Smooth muscle cell (in vitro differentiated cells): ENCODE measurements at regions not wholly inside any gene's neighbourhood (a gene's known extent, or its start where the extent isn't known, plus 50 kb on each side); places are given as distances from the start of the nearest gene placed in this dataset.

Source experiments
- DNase-seq: peaks from one replicate; lab custom pipeline; 2025; ENCODE audit not compliant: unreplicated experiment; lab: John Stamatoyannopoulos, UW
- H2AFZ ChIP-seq: fragments of 200-600 bp; sonication (generic); 2 replicates; pipeline ENCODE4 v1.6.0; 2016; ENCODE audit warnings: antibody characterized with exemption, low read depth, mild to moderate bottlenecking
- H3F3A ChIP-seq: fragments of 200-600 bp; sonication (generic); 2 replicates; pipeline ENCODE4 v1.6.0; 2017; ENCODE audit warnings: antibody characterized with exemption, low read depth
- H3K27ac ChIP-seq: fragments of 200-600 bp; sonication (generic); 2 replicates; pipeline ENCODE4 v1.5.1; 2016; ENCODE audit warnings: low read depth, mild to moderate bottlenecking
- H3K27me3 ChIP-seq: fragments of 200-600 bp; sonication (generic); 2 replicates; pipeline ENCODE4 v1.6.1; 2016; ENCODE audit warnings: low read depth, mild to moderate bottlenecking
- H3K36me3 ChIP-seq: fragments of 200-600 bp; sonication (generic); 2 replicates; pipeline ENCODE4 v1.5.1; 2016; ENCODE audit warnings: low read depth
- H3K4me1 ChIP-seq: fragments of 200-600 bp; sonication (generic); 2 replicates; pipeline ENCODE4 v1.5.1; 2016; ENCODE audit warnings: low read depth
- H3K4me2 ChIP-seq: fragments of 200-600 bp; sonication (generic); 2 replicates; pipeline ENCODE4 v1.6.0; 2016; ENCODE audit warnings: mild to moderate bottlenecking
- H3K4me3 ChIP-seq: fragments of 200-600 bp; sonication (generic); 2 replicates; pipeline ENCODE4 v1.5.1; 2016; ENCODE audit warnings: mild to moderate bottlenecking
- H3K79me2 ChIP-seq: fragments of 200-600 bp; sonication (generic); 2 replicates; pipeline ENCODE4 v1.6.0; 2016; ENCODE audit warnings: low read depth, mild to moderate bottlenecking
- H3K9ac ChIP-seq: fragments of 200-600 bp; sonication (generic); 2 replicates; pipeline ENCODE4 v1.6.0; 2016; ENCODE audit warnings: low read depth
- H3K9me3 ChIP-seq: fragments of 200-600 bp; sonication (generic); replicated peaks from 2 replicates; pipeline ENCODE4 v1.5.1; 2016; ENCODE audit warnings: low read depth
- H4K20me1 ChIP-seq: fragments of 200-600 bp; sonication (generic); 2 replicates; pipeline ENCODE4 v1.6.0; 2016; ENCODE audit warnings: low read depth
- WGBS: methylation state at CpG from one replicate; pipeline ENCODE4 v1.1.7; 2016; ENCODE audit warnings: low lambda C conversion rate; 5-methylcytosine and 5-hydroxymethylcytosine counted together
- TF ChIP-seq, protein P1 (sequence below): fragments of 200-600 bp; sonication (generic); IDR thresholded peaks from 2 replicates; pipeline ENCODE4 v1.5.1; 2017; ENCODE audit warnings: borderline replicate concordance, mild to moderate bottlenecking, antibody characterized with exemption; ENCODE audit not compliant: insufficient read depth, poor library complexity, severe bottlenecking

- no peak for DNase-seq
- no peak overlapping the region for H3K4me3 ChIP-seq
- peaks cover 28% of the 10 kb centered on the region for H3F3A ChIP-seq
- H3K4me1 ChIP-seq: peaks cover 5% of the 10 kb centered on the region
- TF ChIP-seq, protein P1, sequence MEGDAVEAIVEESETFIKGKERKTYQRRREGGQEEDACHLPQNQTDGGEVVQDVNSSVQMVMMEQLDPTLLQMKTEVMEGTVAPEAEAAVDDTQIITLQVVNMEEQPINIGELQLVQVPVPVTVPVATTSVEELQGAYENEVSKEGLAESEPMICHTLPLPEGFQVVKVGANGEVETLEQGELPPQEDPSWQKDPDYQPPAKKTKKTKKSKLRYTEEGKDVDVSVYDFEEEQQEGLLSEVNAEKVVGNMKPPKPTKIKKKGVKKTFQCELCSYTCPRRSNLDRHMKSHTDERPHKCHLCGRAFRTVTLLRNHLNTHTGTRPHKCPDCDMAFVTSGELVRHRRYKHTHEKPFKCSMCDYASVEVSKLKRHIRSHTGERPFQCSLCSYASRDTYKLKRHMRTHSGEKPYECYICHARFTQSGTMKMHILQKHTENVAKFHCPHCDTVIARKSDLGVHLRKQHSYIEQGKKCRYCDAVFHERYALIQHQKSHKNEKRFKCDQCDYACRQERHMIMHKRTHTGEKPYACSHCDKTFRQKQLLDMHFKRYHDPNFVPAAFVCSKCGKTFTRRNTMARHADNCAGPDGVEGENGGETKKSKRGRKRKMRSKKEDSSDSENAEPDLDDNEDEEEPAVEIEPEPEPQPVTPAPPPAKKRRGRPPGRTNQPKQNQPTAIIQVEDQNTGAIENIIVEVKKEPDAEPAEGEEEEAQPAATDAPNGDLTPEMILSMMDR: no peak
- H3K36me3 ChIP-seq: no peaks in the 10 kb centered on the region
- no peaks in the 10 kb centered on the region for H3K27me3 ChIP-seq
- peak overlapping the region; percentile 15 for H2AFZ ChIP-seq
- peak overlapping the region; percentile 56 for H3K4me2 ChIP-seq
- WGBS: 21% methylated on average over 6 of the region's 6 CpGs
- H3K9me3 ChIP-seq: no peaks in the 10 kb centered on the region
- H4K20me1 ChIP-seq: no peaks in the 10 kb centered on the region
- H3K9ac ChIP-seq: no peak overlapping the region
- H3K27ac ChIP-seq: peak overlapping the region; percentile 83
- H3K79me2 ChIP-seq: no peaks in the 10 kb centered on the region
These were observed 283.0 kb upstream of the KLF6 start for GRCh38 chr10:4067931-4068561.

DNA sequence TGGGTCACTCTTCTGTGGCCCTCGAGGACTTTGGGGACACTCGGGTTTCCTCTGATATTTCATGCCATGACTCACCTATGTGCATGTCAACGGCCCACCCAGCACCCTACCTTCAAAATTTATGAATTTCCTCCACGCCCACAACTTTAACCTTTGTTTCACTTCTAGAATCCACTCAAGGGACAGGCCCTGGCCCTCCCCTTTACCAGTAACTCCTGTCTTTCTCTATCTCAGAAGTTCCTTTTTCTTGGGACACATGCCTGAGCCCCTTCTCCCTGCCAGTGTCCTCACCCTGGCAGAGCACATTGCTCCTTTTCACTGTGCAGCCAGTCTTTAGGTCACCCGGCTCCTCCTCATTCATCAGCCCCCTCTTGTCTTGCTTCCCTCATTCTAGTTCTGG is 282.5 kb upstream of the KLF6 start:
- WGBS: 72% methylated on average over 5 of the region's 5 CpGs
- H3K4me2 ChIP-seq: peak overlapping the region; percentile 56
- TF ChIP-seq, protein P1: no peak

GRCh38 chr10:4066581-4067390 is 281.8 kb upstream of the KLF6 start:
- no peaks in the 10 kb centered on the region for H4K20me1 ChIP-seq
- H3K9ac ChIP-seq: no peak overlapping the region
- H3K9me3 ChIP-seq: no peaks in the 10 kb centered on the region
- H3K4me2 ChIP-seq: peak overlapping the region; percentile 46
- H3K36me3 ChIP-seq: no peaks in the 10 kb centered on the region
- H3K79me2 ChIP-seq: no peaks in the 10 kb centered on the region
- 60% methylated on average over 4 of the region's 4 CpGs for WGBS
- no peak overlapping the region for H2AFZ ChIP-seq
- peak overlapping the region; percentile 83 for H3K27ac ChIP-seq
- H3K4me3 ChIP-seq: no peak overlapping the region
- peaks cover 28% of the 10 kb centered on the region for H3F3A ChIP-seq
- H3K4me1 ChIP-seq: peaks cover 5% of the 10 kb centered on the region
- no peaks in the 10 kb centered on the region for H3K27me3 ChIP-seq
- TF ChIP-seq, protein P1: no peak
- no peak for DNase-seq

More for the DNA sequence above, 282.5 kb upstream of the KLF6 start:
- H3K27ac ChIP-seq: peak overlapping the region; percentile 83
- no peaks in the 10 kb centered on the region for H3K79me2 ChIP-seq
- no peaks in the 10 kb centered on the region for H3K9me3 ChIP-seq
- no peak for DNase-seq
- H3K4me3 ChIP-seq: no peak overlapping the region
- H3K4me1 ChIP-seq: peaks cover 5% of the 10 kb centered on the region
- no peak overlapping the region for H3K9ac ChIP-seq
- peak overlapping the region; percentile 15 for H2AFZ ChIP-seq
- H3F3A ChIP-seq: peaks cover 28% of the 10 kb centered on the region
- H4K20me1 ChIP-seq: no peaks in the 10 kb centered on the region
- no peaks in the 10 kb centered on the region for H3K27me3 ChIP-seq
- no peaks in the 10 kb centered on the region for H3K36me3 ChIP-seq
